ENCODE measurements at regions not wholly inside any gene's neighbourhood (a gene's known extent, or its start where the extent isn't known, plus 50 kb on each side); places are given as distances from the start of the nearest gene placed in this dataset.

DNA sequence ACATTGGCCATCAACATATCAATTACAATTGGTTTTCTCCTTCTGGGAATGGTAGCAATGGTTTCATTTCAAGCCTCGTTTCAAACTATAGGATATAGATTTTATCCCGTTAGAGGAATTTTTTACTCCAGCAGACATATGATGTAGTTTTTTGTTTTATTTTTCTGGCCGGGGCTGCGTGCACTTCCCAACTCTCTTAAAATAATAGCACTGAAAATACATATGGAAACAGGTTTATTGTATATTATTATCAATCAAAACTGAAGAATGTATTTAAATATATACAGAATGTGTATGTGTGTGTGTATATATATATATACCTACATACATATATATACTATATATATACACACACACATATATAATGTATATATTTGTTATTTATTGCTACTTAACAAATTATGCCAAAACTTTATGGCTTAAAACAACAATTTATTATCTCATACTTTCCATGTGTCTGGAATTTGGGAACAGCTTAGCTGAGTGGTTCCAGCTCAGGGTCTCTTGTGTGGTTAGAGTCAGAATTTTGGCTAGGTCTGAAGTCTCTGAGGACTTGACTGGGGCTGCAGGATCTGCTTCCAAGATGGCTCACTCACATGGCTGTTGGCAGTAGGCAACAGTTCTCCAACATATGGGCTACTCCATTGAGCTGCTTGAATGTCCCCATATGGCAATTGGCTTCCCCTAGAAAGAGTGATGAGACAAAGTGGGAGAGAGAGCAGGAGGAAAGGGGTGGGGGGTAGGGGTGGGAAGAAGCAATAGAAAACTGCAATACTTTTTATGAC is 314.1 kb downstream of the PPP1R2C start:
- no peak for TF ChIP-seq POLR2A (IDR thresholded peaks at IDR 0.05)
- TF ChIP-seq, protein P1, sequence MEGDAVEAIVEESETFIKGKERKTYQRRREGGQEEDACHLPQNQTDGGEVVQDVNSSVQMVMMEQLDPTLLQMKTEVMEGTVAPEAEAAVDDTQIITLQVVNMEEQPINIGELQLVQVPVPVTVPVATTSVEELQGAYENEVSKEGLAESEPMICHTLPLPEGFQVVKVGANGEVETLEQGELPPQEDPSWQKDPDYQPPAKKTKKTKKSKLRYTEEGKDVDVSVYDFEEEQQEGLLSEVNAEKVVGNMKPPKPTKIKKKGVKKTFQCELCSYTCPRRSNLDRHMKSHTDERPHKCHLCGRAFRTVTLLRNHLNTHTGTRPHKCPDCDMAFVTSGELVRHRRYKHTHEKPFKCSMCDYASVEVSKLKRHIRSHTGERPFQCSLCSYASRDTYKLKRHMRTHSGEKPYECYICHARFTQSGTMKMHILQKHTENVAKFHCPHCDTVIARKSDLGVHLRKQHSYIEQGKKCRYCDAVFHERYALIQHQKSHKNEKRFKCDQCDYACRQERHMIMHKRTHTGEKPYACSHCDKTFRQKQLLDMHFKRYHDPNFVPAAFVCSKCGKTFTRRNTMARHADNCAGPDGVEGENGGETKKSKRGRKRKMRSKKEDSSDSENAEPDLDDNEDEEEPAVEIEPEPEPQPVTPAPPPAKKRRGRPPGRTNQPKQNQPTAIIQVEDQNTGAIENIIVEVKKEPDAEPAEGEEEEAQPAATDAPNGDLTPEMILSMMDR (IDR thresholded peaks at IDR 0.05) = no peak

Data from body of pancreas (tissue), 4 donors.